ENCODE measurements at regions not wholly inside any gene's neighbourhood (a gene's known extent, or its start where the extent isn't known, plus 50 kb on each side); places are given as distances from the start of the nearest gene placed in this dataset.

- H3K4me1 ChIP-seq (replicated peaks in 1 of 2) = no peaks in the 10 kb centered on the region
- no peaks in the 10 kb centered on the region for H3K9me3 ChIP-seq (replicated peaks in 1 of 3)
- no peaks in the 10 kb centered on the region for H3K36me3 ChIP-seq (replicated peaks in 1 of 2)
- H3K4me3 ChIP-seq = no peak overlapping the region
- no peak overlapping the region for H3K27ac ChIP-seq
- WGBS, 4 donors = 60 to 67% (median 64%) methylated on average over 5 of the region's 5 CpGs
- H3K27me3 ChIP-seq = no peaks in the 10 kb centered on the region
- DNase-seq = no peak
- intact Hi-C loops (cut with DNase I) = no loop called here
- TF ChIP-seq CTCF (IDR thresholded peaks at IDR 0.05) = no peak
- TF ChIP-seq POLR2A (IDR thresholded peaks at IDR 0.05) = no peak
These were observed 247.6 kb downstream of the RPRM start for GRCh38 chr2:153230977-153231376.

DNA sequence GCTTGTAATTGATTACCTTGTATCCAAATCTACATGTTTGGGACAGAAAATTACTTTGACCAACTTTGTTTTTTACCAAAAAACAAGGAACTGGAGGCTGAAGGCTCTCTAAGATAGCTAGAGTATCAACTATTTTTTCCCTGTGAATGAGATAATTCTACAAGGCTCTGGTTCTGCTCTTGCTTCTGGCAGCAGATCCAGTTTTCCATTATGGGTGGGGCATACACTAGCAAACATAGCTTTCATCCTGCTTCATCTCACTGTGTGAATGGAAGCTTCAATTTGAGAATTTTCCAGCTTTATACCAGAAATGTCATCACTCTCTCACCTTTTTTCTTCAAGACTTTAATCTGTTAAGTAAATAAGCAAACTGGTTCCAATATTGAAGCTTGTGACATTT lies 249.7 kb downstream of the RPRM start:
- intact Hi-C loops (cut with DNase I) = no loop called here
- no peaks in the 10 kb centered on the region for H3K4me1 ChIP-seq (replicated peaks in 1 of 2)
- H3K27ac ChIP-seq = no peak overlapping the region
- no peak for TF ChIP-seq CTCF (IDR thresholded peaks at IDR 0.05)
- no peak for TF ChIP-seq POLR2A (IDR thresholded peaks at IDR 0.05)
- no peak overlapping the region for H3K4me3 ChIP-seq
- no peaks in the 10 kb centered on the region for H3K36me3 ChIP-seq (replicated peaks in 1 of 2)
- DNase-seq = no peak
- H3K9me3 ChIP-seq (replicated peaks in 1 of 3) = no peaks in the 10 kb centered on the region
- no peaks in the 10 kb centered on the region for H3K27me3 ChIP-seq

DNA sequence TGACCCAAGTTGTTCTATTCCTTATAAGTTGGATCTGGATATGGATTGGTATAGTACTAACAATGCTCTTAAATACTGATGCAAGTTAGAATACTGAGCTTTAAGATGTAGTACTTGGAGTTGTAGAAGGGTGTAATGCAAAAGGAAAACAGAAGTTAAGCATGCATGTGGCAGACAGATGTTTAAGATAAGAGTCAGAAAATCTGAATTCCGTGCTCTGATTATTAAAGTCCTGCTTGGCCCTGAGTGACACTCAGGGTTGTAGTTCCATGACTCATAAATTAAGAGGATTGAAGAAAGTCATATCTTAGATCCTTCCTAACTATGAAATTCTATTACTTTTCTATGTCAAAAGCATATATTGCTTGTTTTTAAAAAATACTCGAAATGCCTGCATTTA lies 250.6 kb downstream of the RPRM start:
- Histone ChIP-seq H3K9me3 (replicated peaks in 1 of 3) (no peaks in the 10 kb centered on the region), H3K27ac (no peak overlapping the region), H3K27me3 (no peaks in the 10 kb centered on the region), H3K36me3 (replicated peaks in 1 of 2) (no peaks in the 10 kb centered on the region), H3K4me3 (no peak overlapping the region), H3K4me1 (replicated peaks in 1 of 2) (no peaks in the 10 kb centered on the region)
- intact Hi-C loops (cut with DNase I) = no loop called here
- no peak for DNase-seq
- WGBS, 4 donors = 51 to 64% (median 59%) methylated on average over 2 of the region's 2 CpGs
- no peak for TF ChIP-seq POLR2A (IDR thresholded peaks at IDR 0.05)
- no peak for TF ChIP-seq CTCF (IDR thresholded peaks at IDR 0.05)

GRCh38 chr2:153222231-153223165 lies 256.1 kb downstream of the RPRM start:
- 90 to 95% (median 94%) methylated on average over 12 to 27 of the region's 27 CpGs for WGBS, 4 donors
- H3K27ac ChIP-seq = no peak overlapping the region

More at GRCh38 chr2:153222231-153223165, 256.1 kb downstream of the RPRM start:
- Histone ChIP-seq H3K9me3 (replicated peaks in 1 of 3) (no peaks in the 10 kb centered on the region), H3K4me3 (no peak overlapping the region), H3K27me3 (no peaks in the 10 kb centered on the region), H3K36me3 (replicated peaks in 1 of 2) (no peaks in the 10 kb centered on the region), H3K4me1 (replicated peaks in 1 of 2) (no peaks in the 10 kb centered on the region)
- intact Hi-C loops (cut with DNase I) = no loop called here
- no peak for DNase-seq
- no peak for TF ChIP-seq CTCF (IDR thresholded peaks at IDR 0.05)
- no peak for TF ChIP-seq POLR2A (IDR thresholded peaks at IDR 0.05)
